ENCODE measurements at regions not wholly inside any gene's neighbourhood (a gene's known extent, or its start where the extent isn't known, plus 50 kb on each side); places are given as distances from the start of the nearest gene placed in this dataset.

GRCh38 chr5:97923997-97924396, 741.0 kb upstream of the RIOK2 start:
- H3K27ac ChIP-seq (ENCODE audit: low read depth in 1 of 2, low read length in 1 of 2): no peak overlapping the region
- WGBS: 89% methylated on average over 1 of the region's 1 CpG
- no peak for DNase-seq (ENCODE audit: low read depth in 6 of 9, low spot score in 9 of 9)
- no peaks in the 10 kb centered on the region for H3K27me3 ChIP-seq (ENCODE audit: control insufficient read depth in 2 of 2, insufficient read depth in 1 of 2, low read length in 1 of 2)
- no peaks in the 10 kb centered on the region for H3K9me3 ChIP-seq (ENCODE audit: control insufficient read depth in 2 of 2, insufficient read depth in 1 of 2, low read length in 1 of 2)
- H3K4me1 ChIP-seq (ENCODE audit: control insufficient read depth in 2 of 2, insufficient read depth in 2 of 2, low read length in 2 of 2): no peaks in the 10 kb centered on the region
- no peak overlapping the region for H3K4me3 ChIP-seq (ENCODE audit: low read length in 2 of 2)
- no peaks in the 10 kb centered on the region for H3K36me3 ChIP-seq (ENCODE audit: control insufficient read depth in 2 of 2, insufficient read depth in 2 of 2, low read length in 1 of 2)

DNA sequence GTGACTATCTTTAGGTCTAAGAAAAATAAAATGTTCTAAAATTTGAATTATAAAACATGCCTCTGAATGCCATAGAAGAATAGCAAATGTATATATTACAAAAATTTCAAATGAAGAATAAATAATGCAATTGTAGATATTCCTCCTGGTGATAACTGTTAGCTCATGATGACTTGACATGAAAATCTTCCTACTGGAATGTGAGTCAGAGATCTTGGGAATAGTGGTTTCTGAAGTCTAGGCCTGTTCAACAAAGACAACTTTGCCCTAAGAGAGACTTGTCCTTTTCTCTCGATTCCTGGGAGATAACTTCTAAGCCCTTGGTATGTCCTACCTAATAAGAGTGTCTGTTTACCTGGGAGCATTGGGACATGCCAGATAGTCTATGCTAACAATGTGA, 746.3 kb upstream of the RIOK2 start:
- Histone ChIP-seq H3K27me3 (ENCODE audit: control insufficient read depth in 2 of 2, insufficient read depth in 1 of 2, low read length in 1 of 2) (no peaks in the 10 kb centered on the region), H3K27ac (ENCODE audit: low read depth in 1 of 2, low read length in 1 of 2) (no peak overlapping the region), H3K4me3 (ENCODE audit: low read length in 2 of 2) (no peak overlapping the region), H3K36me3 (ENCODE audit: control insufficient read depth in 2 of 2, insufficient read depth in 2 of 2, low read length in 1 of 2) (no peaks in the 10 kb centered on the region), H3K4me1 (ENCODE audit: control insufficient read depth in 2 of 2, insufficient read depth in 2 of 2, low read length in 2 of 2) (no peaks in the 10 kb centered on the region), H3K9me3 (ENCODE audit: control insufficient read depth in 2 of 2, insufficient read depth in 1 of 2, low read length in 1 of 2) (no peaks in the 10 kb centered on the region)
- DNase-seq (ENCODE audit: low read depth in 6 of 9, low spot score in 9 of 9): no peak
- WGBS: 97% methylated on average over 1 of the region's 1 CpG

- Histone ChIP-seq H3K36me3 (ENCODE audit: control insufficient read depth in 2 of 2, insufficient read depth in 2 of 2, low read length in 1 of 2) (no peaks in the 10 kb centered on the region), H3K4me3 (ENCODE audit: low read length in 2 of 2) (no peak overlapping the region), H3K27me3 (ENCODE audit: control insufficient read depth in 2 of 2, insufficient read depth in 1 of 2, low read length in 1 of 2) (no peaks in the 10 kb centered on the region), H3K4me1 (ENCODE audit: control insufficient read depth in 2 of 2, insufficient read depth in 2 of 2, low read length in 2 of 2) (no peaks in the 10 kb centered on the region), H3K9me3 (ENCODE audit: control insufficient read depth in 2 of 2, insufficient read depth in 1 of 2, low read length in 1 of 2) (no peaks in the 10 kb centered on the region), H3K27ac (ENCODE audit: low read depth in 1 of 2, low read length in 1 of 2) (no peak overlapping the region)
- DNase-seq (ENCODE audit: low read depth in 6 of 9, low spot score in 9 of 9): no peak
Observed at GRCh38 chr5:97931829-97932228, 748.8 kb upstream of the RIOK2 start.

- Histone ChIP-seq H3K36me3 (ENCODE audit: control insufficient read depth in 2 of 2, insufficient read depth in 2 of 2, low read length in 1 of 2) (no peaks in the 10 kb centered on the region), H3K4me1 (ENCODE audit: control insufficient read depth in 2 of 2, insufficient read depth in 2 of 2, low read length in 2 of 2) (no peaks in the 10 kb centered on the region), H3K27me3 (ENCODE audit: control insufficient read depth in 2 of 2, insufficient read depth in 1 of 2, low read length in 1 of 2) (no peaks in the 10 kb centered on the region), H3K27ac (ENCODE audit: low read depth in 1 of 2, low read length in 1 of 2) (no peak overlapping the region), H3K4me3 (ENCODE audit: low read length in 2 of 2) (no peak overlapping the region), H3K9me3 (ENCODE audit: control insufficient read depth in 2 of 2, insufficient read depth in 1 of 2, low read length in 1 of 2) (no peaks in the 10 kb centered on the region)
- 92% methylated on average over 1 of the region's 1 CpG for WGBS
- DNase-seq (ENCODE audit: low read depth in 6 of 9, low spot score in 9 of 9): no peak
Observed at GRCh38 chr5:97936231-97936630, 753.2 kb upstream of the RIOK2 start.

DNA sequence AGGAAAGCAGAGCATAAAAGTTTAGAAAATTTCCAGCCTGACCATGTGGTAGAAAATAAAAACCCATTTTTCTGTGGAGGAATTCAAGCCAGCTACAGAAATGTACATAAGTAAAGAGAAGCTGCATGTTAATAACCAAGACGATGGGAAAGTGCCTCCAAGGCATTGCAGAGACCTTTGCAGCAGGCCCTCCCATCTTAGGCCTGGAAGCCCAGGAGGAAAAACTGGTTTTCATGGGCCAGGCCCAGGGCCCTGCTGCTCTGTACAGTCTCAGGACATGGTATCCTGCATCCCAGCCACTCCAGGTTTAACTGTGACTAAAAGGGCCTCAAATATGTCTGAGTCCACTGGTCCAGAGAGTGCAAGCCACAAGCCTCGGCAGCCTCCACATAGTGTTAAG, 754.8 kb upstream of the RIOK2 start:
- 91% methylated on average over 2 of the region's 2 CpGs for WGBS
- no peaks in the 10 kb centered on the region for H3K9me3 ChIP-seq (ENCODE audit: control insufficient read depth in 2 of 2, insufficient read depth in 1 of 2, low read length in 1 of 2)
- H3K27me3 ChIP-seq (ENCODE audit: control insufficient read depth in 2 of 2, insufficient read depth in 1 of 2, low read length in 1 of 2): no peaks in the 10 kb centered on the region
- H3K4me3 ChIP-seq (ENCODE audit: low read length in 2 of 2): no peak overlapping the region
- H3K36me3 ChIP-seq (ENCODE audit: control insufficient read depth in 2 of 2, insufficient read depth in 2 of 2, low read length in 1 of 2): no peaks in the 10 kb centered on the region
- H3K27ac ChIP-seq (ENCODE audit: low read depth in 1 of 2, low read length in 1 of 2): no peak overlapping the region
- no peak for DNase-seq (ENCODE audit: low read depth in 6 of 9, low spot score in 9 of 9)
- no peaks in the 10 kb centered on the region for H3K4me1 ChIP-seq (ENCODE audit: control insufficient read depth in 2 of 2, insufficient read depth in 2 of 2, low read length in 2 of 2)

GRCh38 chr5:97943036-97943435, 760.0 kb upstream of the RIOK2 start:
- Histone ChIP-seq H3K27me3 (ENCODE audit: control insufficient read depth in 2 of 2, insufficient read depth in 1 of 2, low read length in 1 of 2) (no peaks in the 10 kb centered on the region), H3K27ac (ENCODE audit: low read depth in 1 of 2, low read length in 1 of 2) (no peak overlapping the region), H3K4me3 (ENCODE audit: low read length in 2 of 2) (no peak overlapping the region), H3K9me3 (ENCODE audit: control insufficient read depth in 2 of 2, insufficient read depth in 1 of 2, low read length in 1 of 2) (no peaks in the 10 kb centered on the region), H3K36me3 (ENCODE audit: control insufficient read depth in 2 of 2, insufficient read depth in 2 of 2, low read length in 1 of 2) (no peaks in the 10 kb centered on the region), H3K4me1 (ENCODE audit: control insufficient read depth in 2 of 2, insufficient read depth in 2 of 2, low read length in 2 of 2) (no peaks in the 10 kb centered on the region)
- DNase-seq (ENCODE audit: low read depth in 6 of 9, low spot score in 9 of 9): no peak

DNA sequence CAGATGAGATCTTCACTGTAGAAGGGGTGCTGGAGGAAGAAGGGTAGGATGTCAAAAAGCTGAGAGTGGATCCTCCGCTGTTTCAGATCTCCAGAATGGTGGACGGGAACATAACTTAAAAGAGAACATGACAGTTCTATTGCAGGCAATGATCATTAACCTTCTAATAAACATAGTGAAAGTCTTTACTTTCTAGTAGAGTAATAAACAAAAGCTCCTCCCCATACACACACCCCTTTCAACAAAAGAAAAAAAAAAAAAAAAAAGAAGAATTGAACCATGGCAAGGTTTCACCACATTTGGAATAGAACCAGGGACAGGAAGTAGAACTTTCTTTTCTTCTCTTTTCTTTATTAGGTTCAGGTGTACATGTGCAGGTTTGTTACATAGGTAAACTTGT, 768.1 kb upstream of the RIOK2 start:
- no peaks in the 10 kb centered on the region for H3K27me3 ChIP-seq (ENCODE audit: control insufficient read depth in 2 of 2, insufficient read depth in 1 of 2, low read length in 1 of 2)
- H3K9me3 ChIP-seq (ENCODE audit: control insufficient read depth in 2 of 2, insufficient read depth in 1 of 2, low read length in 1 of 2): peaks cover 0 to 11% of the 10 kb centered on the region in 2 donors
- no peaks in the 10 kb centered on the region for H3K4me1 ChIP-seq (ENCODE audit: control insufficient read depth in 2 of 2, insufficient read depth in 2 of 2, low read length in 2 of 2)
- no peak for DNase-seq (ENCODE audit: low read depth in 6 of 9, low spot score in 9 of 9)
- H3K27ac ChIP-seq (ENCODE audit: low read depth in 1 of 2, low read length in 1 of 2): no peak overlapping the region
- H3K36me3 ChIP-seq (ENCODE audit: control insufficient read depth in 2 of 2, insufficient read depth in 2 of 2, low read length in 1 of 2): no peaks in the 10 kb centered on the region
- WGBS: 95% methylated on average over 2 of the region's 2 CpGs
- no peak overlapping the region for H3K4me3 ChIP-seq (ENCODE audit: low read length in 2 of 2)

DNA sequence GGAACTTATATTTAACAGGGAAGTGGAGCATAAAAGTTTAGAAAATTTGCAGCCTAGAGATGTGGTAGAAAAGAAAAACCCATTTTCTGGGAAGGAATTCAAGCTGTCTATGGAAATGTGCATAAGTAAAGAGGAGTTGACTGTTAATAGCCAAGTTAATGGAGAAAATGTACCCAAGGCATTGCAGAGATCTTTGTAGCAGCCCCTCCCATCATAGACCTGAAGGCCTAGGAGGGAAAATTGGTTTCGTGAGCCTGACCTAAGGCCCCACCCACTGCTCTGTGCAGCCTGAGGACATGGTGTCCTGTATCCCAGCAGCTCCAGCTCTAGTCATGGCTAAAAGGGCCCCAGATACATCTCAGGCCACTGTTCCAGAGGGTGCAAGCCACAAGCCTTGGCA, 772.4 kb upstream of the RIOK2 start:
- Histone ChIP-seq H3K27ac (ENCODE audit: low read depth in 1 of 2, low read length in 1 of 2) (no peak overlapping the region), H3K9me3 (ENCODE audit: control insufficient read depth in 2 of 2, insufficient read depth in 1 of 2, low read length in 1 of 2) (peaks cover 0 to 7% of the 10 kb centered on the region in 2 donors), H3K36me3 (ENCODE audit: control insufficient read depth in 2 of 2, insufficient read depth in 2 of 2, low read length in 1 of 2) (no peaks in the 10 kb centered on the region), H3K4me1 (ENCODE audit: control insufficient read depth in 2 of 2, insufficient read depth in 2 of 2, low read length in 2 of 2) (no peaks in the 10 kb centered on the region), H3K27me3 (ENCODE audit: control insufficient read depth in 2 of 2, insufficient read depth in 1 of 2, low read length in 1 of 2) (no peaks in the 10 kb centered on the region), H3K4me3 (ENCODE audit: low read length in 2 of 2) (no peak overlapping the region)
- WGBS: 84% methylated on average over 1 of the region's 1 CpG
- no peak for DNase-seq (ENCODE audit: low read depth in 6 of 9, low spot score in 9 of 9)

GRCh38 chr5:97967292-97967691, 784.2 kb upstream of the RIOK2 start:
- no peaks in the 10 kb centered on the region for H3K4me1 ChIP-seq (ENCODE audit: control insufficient read depth in 2 of 2, insufficient read depth in 2 of 2, low read length in 2 of 2)
- no peaks in the 10 kb centered on the region for H3K36me3 ChIP-seq (ENCODE audit: control insufficient read depth in 2 of 2, insufficient read depth in 2 of 2, low read length in 1 of 2)
- no peak for DNase-seq (ENCODE audit: low read depth in 6 of 9, low spot score in 9 of 9)
- H3K9me3 ChIP-seq (ENCODE audit: control insufficient read depth in 2 of 2, insufficient read depth in 1 of 2, low read length in 1 of 2): no peaks in the 10 kb centered on the region
- 71% methylated on average over 3 of the region's 3 CpGs for WGBS
- H3K4me3 ChIP-seq (ENCODE audit: low read length in 2 of 2): no peak overlapping the region
- no peaks in the 10 kb centered on the region for H3K27me3 ChIP-seq (ENCODE audit: control insufficient read depth in 2 of 2, insufficient read depth in 1 of 2, low read length in 1 of 2)
- no peak overlapping the region for H3K27ac ChIP-seq (ENCODE audit: low read depth in 1 of 2, low read length in 1 of 2)

DNA sequence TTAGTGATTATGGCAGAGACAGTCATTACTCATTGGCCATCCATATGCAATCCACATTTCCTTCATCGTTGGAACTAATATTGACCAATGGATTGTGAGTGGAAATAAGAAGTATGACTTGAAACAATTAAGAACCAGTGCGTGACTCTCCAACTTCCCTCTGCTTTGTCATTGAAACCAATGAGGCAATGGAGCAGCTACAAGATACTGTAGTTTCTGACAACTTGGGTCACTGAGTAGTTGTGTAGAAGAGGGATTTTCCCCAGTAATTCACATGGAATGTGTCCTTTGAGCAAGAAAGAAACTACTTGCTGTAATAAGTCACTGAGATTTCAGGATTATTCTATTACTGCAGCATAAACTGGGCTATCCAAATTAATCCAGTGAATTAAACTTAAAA, 785.3 kb upstream of the RIOK2 start:
- Histone ChIP-seq H3K27me3 (ENCODE audit: control insufficient read depth in 2 of 2, insufficient read depth in 1 of 2, low read length in 1 of 2) (no peaks in the 10 kb centered on the region), H3K36me3 (ENCODE audit: control insufficient read depth in 2 of 2, insufficient read depth in 2 of 2, low read length in 1 of 2) (no peaks in the 10 kb centered on the region), H3K9me3 (ENCODE audit: control insufficient read depth in 2 of 2, insufficient read depth in 1 of 2, low read length in 1 of 2) (no peaks in the 10 kb centered on the region), H3K4me3 (ENCODE audit: low read length in 2 of 2) (no peak overlapping the region), H3K27ac (ENCODE audit: low read depth in 1 of 2, low read length in 1 of 2) (no peak overlapping the region), H3K4me1 (ENCODE audit: control insufficient read depth in 2 of 2, insufficient read depth in 2 of 2, low read length in 2 of 2) (no peaks in the 10 kb centered on the region)
- DNase-seq (ENCODE audit: low read depth in 6 of 9, low spot score in 9 of 9): no peak
- 99% methylated on average over 2 of the region's 2 CpGs for WGBS

Measured in thymus (tissue), 11 donors.